ENCODE measurements at regions not wholly inside any gene's neighbourhood (a gene's known extent, or its start where the extent isn't known, plus 50 kb on each side); places are given as distances from the start of the nearest gene placed in this dataset.

DNA sequence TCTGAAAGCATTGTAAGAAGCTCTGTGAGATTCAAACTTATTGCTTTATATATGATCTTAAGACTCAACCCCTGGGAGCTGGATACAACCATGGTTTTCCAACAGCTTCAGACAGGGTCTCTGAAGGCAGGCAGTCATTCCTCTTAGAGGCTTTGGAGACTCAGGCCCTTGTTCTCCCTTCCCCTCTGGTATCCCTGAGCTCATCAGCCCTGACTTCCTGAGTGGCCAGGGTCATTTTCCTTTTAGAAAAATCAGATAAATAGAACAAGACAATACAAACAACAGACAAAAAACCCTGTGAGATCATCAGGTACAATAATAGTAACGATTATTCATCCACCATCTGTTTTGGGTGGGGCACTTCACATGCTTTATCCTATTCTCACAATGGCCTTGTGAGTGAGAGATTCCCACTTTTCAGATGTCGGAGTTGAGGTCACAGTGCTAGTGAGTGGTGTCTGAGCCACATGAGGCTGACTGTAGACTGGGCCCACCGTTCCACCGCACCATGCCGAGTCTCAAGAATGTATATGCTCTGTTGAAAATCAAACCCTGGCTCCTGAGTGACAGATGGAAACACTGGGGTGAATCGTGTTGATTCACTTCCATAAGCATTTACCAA is 144.2 kb downstream of the CXCL12 start:
- no peak for DNase-seq

DNA sequence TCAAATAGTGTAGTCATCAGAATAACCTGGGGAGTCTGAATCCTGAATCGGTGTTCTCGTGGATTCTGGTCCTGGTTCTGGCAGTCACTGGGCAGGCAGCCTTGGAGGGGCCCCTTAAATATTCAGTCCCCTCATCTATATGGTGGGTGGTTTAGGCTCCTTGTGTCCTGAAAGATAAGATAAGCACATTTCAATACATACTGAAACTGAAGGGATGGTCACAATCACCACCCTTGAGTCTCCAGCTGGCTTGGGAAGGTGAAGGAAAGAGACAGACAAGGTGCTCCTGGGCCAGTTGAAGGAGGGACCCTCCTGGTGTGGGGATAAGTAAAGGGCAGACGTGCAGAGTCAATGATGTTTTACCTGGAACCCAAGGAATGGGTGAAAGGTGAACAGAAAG is 146.7 kb downstream of the CXCL12 start:
- DNase-seq: no peak

DNA sequence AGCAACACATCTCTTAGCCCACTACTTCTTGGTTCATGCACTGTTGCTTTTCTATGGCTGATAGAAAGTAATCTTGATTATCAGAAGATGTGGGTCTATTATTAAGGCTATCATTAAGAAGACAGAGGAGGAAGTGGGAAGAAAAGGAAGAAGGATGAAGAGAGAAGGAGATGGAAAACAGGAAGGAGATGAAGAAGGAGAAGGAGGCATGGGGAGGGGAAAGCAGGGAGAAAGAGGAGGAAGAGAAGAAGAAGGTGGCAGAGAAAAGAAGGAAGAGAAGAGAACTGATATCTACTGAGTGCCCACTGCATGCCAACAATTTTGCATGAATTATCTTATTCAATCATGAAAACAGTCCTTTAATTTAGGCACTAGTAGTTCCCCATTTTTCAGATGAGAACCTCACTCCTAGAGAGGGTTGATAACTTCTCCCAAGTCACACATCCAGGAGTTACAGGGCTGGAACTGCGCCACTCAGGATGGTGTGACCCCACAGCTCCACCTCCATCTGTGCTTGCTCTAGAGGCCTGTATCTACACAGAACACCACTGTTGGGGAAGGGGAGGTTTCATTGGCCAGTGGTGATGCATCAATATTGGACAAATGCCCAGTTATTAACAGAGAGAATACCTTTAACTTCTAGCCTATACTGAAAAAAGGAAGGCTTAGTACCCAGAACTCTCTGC is 147.4 kb downstream of the CXCL12 start:
- no peak for DNase-seq

DNA sequence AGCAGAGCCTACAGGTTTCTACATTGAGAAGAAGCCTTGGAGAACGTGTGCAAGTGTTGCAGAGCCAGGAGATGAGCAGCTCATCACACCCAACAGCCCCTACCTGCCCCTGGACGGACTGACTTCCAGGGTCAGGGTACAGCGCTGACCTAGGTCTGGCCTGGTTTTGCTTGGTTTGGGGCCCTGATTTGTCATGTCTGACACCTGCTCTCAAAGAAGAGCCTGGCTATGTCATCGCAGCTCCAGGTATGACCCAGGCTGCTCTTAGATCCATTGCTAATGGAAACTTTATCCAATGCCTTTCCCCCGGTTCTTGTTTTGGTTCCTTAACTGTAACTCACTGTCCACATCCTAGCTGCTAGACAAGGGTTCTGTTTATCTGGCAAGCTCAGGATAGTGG is 149.5 kb downstream of the CXCL12 start:
- DNase-seq: no peak

DNA sequence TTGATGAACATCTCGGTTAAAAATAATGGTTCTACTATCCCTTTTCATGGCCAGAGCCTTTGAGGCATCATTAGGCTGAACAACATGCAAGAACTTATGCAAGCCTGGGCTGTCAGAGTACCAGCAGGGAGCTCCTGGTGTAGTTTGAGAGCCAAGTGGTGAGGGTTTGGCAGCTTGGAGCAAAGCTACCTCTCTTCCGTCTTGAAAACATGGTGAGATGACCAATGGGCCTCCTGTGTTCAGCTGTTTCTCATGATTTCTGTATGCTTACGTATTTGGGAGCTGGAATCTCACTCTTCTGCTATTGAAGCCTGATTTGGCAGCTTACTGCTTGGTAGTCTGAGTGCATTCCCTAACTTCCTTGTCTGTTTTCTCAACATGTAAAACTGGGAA is 150.4 kb downstream of the CXCL12 start:
- no peak for DNase-seq

DNA sequence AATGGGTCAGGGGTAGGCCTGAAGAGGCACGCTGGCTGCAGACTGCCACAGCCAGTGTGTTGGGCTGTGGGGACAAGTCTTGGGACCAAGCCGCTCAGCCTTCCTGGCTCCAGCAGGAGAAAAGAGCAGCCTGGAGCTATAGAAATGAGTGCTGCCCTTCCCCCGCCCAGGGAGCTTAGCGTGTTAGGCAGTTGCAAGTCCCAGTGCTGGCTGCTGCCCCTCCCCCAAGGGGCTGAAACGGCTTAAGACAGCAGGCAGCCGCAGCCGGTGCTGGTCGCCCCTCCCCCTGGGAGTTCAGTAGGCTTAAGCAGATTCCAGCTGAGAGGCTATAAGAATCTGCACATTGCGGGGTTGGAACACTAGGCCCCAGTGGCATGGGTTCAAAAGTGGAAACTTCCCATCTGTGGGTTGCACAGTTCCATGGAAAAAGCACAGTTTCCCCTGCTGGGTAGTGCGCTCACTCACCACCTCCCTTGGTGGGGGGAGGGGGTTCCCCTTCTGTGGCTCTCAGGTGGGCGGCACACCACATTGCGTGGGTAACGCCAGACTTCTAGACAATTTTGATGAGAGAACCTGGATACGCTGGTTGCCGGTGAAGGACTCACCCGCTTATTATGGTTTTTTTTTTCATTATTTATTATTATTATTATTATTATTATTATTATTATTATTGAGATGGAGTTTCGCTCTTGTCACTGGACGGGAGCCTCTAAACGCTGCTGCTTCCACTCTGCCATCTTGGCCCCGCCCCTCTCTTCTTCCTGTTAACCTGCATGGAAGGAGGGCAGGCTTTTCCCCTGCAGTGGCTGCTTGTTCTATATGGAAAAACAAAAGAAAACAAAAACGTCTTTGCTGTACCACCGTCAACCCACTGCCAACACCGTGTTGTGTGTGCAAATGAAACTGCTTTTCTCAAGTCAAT is 151.1 kb downstream of the CXCL12 start:
- no peak for DNase-seq

DNA sequence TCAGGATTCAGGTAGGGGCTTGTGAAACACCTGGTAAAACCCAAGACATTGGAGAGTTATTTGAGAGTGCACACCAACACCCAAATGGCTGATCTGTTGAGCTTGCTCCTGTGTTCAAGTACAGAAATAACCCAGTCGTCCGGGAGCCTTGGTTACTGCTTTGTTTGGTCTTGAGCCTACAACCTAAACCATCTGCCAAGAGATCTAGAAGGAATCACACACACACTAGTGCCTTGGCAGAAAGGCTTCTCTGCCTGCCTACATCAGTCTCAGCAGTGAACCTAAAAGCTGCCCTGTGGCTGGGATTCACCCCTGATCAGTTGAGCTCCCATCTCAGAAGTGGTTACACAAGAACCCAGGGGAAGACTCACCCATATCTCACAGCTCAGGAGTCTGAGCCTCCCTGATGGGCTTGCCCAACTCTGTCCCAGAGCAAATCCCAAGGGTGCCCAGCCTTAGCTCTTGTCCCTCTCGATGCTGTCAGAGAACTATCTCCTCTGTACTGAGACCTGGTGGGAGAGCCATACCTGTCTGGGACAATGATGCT is 167.6 kb downstream of the CXCL12 start:
- DNase-seq: no peak

DNA sequence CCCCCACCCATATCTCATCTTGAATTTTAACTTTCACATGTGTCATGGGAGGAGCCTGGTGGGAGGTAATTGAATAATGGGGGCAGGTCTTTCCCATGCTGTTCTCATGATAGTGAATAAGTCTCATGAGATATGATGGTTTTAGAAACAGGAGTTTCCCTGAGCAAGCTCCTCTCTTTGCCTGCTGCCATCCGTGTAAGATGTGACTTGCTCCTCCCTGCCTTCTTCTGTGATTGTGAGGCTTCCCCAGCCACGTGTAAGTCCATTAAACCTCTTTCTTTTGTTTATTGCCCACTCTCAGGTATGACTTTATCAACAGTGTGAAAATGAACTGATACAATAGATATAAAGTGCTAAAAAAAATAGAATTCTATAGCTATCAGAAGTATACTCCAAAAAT is 168.8 kb downstream of the CXCL12 start:
- DNase-seq: no peak

DNA sequence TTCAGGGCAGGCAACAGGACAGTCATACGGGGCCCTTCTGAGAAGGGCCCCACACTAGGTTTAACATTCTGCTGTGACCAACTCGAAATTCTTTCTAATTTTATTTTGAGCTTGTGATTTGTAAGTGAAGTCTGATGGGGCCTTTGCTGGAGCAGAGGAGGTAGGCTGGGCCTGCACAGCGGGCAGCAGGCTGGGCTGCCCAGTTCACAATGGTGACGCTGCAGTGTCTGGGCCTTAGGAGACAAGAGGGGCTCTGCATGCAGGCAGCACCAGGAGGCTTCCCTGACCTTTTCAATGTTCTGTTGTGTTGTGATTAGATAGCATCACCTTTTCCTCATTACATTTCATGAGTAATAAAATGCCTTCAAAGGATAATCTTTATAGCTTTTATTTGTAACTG is 175.1 kb downstream of the CXCL12 start:
- no peak for DNase-seq

DNA sequence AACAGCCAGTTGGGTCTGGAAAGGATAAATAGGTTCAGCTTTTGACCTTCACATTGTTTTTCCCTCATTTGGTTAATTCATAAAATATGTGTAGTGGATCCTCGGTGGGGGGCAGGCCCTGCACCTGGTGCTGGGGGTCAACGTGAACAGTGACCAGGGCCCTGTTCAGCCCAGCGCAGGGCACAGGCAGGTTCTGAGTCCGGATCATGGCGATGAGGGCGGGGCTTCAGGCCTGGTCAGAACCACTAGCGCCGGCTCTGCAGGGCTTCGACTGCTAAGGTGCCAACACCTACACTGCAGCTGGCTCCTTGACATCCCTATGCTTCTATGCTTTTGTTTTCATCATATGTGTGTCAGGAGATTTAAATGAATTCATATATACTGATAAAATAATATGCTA is 177.7 kb downstream of the CXCL12 start:
- DNase-seq: no peak

DNA sequence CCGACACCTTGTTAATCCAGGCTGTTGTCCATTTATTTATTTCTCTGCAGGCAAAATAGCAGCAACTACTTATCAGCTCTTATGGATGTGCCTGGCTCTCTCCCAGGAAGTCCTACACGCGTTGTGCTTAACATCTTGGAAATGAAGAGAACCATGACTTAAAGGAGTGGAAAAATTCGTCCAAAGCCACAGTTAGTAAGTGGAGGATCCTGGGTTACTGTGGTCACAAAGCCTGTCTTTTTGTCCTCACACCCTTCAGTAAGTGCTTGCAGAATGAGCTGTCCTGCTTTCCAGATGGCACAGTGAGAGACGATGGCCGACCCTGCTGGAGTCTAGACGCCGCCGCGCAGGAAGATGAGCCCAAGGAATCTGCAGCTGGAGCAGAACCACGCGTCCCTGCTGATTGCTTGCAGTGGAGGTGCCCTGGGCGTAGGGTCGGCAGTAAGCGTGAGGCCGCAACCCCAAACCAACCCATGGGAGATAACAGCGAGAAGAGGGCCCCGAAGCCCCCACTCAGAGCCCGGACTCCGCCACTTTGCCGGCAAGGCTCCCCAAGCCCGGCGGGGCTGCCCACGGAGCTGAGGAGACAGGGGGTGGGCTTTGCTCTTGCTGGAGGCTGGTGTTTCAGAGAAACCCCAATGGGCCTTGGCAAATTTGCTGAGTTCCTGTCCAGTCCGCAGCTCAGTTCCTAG is 178.6 kb downstream of the CXCL12 start:
- no peak for DNase-seq

DNA sequence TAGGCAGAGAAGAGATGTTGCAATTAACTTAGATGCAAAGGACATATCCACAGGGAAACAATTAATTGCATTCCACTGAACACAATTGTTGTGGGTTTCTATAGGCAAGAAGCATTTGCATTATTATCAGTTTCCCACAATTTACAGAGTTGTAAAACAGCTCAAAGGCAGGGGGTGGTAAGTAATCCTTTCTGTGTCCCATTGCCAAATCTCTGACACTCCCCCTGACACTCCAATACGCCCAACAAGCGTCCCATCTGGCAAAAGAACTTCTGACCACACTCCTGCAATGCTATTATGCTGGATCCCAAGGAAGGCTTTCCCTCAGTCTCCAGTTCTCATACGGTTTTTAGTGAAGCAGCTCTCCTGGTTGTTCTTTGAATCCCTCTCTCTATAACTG is 179.8 kb downstream of the CXCL12 start:
- DNase-seq: no peak

DNA sequence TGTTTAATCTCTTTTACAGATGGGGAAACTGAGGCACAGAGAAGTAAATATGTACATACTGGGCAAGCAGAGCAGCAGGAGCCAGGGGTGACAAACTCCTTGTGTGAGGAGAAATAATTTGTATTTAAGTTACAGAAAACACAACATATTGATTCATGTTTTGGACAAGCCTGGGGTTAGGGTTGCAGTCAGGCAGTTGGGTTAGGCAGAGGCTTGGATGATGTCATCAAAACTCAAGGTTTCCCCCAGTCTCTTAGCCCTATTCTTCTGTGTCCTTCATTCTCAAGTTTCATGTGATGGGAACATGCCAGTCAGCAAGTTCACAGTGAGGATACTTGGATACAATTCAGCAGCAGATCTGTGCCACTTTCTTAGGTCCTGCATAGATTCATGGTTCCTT is 181.4 kb downstream of the CXCL12 start:
- no peak for DNase-seq

DNA sequence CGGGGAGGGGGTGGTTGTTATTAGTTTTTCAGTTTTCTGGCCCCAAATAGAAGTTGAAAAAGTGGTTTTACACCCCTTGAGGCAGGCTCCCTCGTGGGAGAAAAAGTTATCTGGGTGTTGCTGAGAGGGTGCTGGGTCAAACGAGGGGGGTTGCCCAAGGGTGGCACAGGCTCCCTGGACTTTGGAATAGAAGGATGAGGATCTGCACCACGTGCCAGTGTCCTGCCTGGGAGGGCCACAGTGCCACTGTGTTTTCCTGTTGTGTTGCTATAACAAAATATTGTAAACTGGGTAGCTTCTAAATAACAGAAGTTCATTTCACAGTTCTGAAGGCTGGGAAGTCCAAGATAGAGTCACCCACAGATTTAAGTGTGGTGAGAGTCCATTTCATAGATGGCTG is 181.9 kb downstream of the CXCL12 start:
- no peak for DNase-seq

DNA sequence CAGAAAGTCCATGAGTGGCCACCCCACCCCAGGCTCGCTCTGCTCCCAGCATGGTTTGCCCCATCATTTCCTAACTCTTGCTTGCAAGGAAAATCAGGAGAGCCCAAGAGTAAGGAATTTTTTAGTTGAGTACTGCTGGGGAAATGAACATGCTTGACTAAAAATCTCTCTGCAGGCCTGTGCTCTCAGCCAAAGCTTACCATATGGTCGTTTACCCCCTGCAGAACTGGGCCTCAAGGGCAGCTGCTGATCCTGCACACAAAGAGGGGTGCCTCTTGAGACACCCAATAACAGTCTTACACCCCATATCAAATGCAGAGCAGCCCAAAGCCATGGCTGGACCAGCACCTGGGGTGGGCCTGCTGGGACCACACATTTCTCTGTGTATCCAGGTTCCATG is 183.2 kb downstream of the CXCL12 start:
- no peak for DNase-seq

DNA sequence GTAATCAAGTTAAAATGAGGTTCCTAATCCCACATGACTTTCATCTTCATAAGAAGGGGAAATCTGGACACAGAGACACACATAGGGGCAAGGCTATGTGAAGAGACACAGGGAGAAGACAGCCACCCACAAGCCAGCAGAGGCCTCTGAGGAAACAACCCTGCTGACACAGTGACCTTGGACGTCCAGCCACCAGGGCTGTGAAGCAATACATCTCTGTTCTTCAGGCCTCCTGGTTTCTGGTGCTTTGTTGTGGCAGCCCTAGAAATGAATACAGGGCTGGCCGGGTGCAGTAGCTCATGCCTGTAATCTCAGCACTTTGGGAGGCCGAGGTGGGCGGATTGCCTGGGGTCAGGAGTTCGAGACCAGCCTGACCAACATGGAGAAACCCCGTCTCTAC is 183.9 kb downstream of the CXCL12 start:
- no peak for DNase-seq

DNA sequence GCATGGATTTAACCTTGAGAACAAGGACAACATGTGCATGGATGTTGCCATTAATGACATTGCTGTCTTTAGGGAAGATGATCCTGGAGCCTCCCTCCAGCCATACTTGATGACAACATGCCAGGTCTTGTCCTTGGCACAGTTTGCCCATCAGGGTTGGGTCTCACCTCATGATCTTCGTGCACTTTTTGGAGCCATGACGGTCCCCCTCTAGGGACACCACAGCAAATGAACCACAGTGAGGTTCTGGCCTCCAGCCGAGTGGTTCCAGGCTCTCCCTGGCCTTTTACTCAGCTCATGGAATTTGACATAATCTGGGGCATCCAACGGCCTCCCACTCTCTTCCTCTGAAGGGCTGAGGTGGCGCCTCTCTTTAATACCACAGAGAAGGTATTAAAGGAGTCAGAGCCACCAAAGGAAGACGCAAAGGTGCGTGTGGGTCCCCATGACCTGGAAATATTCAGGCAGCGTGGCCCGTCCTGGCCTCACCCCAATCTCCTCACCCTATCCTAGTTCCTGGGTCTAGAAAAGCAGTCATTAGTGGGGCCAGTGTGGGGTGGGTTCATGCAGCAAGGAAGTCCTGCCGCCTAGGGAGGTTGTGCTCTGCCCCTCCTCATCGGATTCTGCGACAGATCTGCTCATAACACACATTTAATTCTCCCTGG is 184.8 kb downstream of the CXCL12 start:
- DNase-seq: no peak

DNA sequence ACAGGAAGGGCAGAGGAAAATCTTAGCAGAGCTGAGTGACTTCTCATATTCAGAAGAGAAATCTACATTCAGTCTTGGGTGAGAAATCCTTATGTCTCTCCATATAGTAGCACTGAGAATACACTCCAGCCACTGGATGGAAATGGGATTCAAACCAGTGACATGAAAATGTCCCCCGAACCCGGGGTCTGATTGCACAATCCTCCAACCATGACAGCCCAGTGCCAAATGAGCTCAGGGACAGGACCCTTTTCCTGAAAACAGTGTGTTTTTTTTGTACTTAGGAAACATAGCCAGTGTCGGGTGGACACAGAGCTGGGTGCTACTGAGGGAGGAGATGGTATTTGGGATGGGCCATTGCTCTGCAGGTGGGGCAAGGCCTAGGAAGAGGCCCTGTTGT is 185.6 kb downstream of the CXCL12 start:
- no peak for DNase-seq

DNA sequence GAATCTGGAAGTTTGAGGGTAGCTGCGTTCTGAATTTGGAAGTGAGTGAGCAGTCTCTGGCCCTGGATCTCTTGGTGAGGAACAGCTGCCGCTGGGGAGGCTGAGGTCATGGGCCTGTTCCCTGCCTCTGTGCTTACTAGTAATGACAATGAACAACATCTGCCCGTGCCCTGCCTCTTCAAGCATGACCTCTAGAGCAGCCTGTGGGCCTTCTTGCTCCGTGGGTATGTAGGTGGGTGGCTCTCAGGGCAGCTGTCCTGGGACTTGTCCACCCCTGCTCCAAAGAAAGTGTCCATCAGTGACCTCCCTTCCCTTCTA is 186.2 kb downstream of the CXCL12 start:
- no peak for DNase-seq

DNA sequence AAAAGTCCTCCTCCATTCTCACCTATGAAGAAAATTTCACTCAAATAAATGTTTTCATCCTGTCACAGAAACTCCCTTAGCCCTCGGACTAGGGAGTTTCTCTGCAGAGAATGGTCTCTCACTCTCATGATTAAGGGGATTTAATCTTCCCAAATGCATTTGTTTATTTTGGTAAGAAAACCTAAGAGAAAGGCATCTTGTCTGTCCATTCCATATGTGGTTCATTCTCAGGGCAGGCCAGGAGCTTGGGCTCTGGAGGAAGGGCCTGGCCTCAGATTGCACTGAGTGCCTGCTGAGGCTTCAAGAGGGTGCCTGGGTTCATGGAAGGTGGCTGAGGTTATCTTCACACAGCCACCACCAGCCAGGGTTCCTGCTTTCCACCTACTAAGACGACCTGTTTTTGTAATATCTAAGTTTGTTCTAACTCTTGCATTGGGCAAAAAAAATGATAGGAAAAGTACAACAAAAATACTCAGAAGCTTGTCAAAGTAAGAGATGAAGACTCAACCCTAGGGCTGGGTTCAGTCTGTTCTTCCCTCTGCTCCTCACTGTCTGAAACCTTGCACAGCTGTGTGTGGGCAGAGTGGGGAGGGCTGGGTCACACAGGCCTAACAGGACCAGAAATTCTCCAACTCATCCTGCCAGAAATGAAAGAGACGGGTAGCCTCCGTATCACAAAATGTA is 186.7 kb downstream of the CXCL12 start:
- DNase-seq: no peak

DNA sequence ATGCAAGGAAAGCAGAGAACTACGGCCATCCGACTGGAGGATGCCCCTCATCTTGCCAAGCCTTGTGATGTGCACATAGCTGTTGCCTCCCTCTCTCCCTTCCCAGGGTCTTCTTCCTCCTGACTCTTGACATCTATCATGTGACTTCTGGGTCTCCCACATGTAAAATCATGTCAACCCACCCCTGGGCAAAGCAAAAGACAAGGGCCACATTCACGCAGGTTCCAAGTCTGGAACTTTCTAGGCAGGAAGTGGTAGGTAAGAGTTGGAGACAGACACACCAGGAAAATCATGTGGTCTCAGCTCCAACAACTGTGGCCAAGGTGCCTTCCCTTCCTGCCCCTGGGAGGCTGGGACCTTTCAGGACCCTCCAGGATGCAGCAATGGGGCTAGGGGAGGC is 187.3 kb downstream of the CXCL12 start:
- DNase-seq: no peak

DNA sequence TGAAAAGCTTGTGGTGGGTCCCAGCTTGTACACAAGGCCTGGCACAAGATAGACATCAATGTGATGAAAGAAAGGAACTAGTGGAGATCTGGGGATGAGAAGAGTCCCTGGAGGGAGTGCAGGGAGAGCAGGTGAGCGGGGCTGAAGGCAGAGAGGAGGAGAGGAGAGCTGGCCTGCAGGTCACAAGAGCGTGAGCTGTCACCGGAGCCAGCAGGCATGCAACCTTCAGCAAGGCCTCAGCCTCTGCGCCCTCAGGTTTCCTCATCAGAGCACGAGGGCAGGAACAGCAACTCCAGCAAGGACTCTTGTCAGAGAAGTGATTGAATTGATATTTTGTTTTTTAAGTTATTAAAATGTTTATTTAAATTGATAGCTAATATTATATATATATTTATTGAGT is 188.6 kb downstream of the CXCL12 start:
- no peak for DNase-seq

Data from NCI-H2029 treated with DMSO at 0.1 percent for 48 hours (cell line).